ENCODE measurements at regions not wholly inside any gene's neighbourhood (a gene's known extent, or its start where the extent isn't known, plus 50 kb on each side); places are given as distances from the start of the nearest gene placed in this dataset.

- TF ChIP-seq CTCF (IDR thresholded peaks at IDR 0.05) (no peak), EZH2phosphoT487 (IDR thresholded peaks at IDR 0.05) (no peak), EZH2 (IDR thresholded peaks at IDR 0.05) (no peak)
Observed at GRCh38 chr2:56674084-56674483, 490.3 kb downstream of the CCDC85A start.
